Kasumi-1 (cell line): ENCODE measurements at regions not wholly inside any gene's neighbourhood (a gene's known extent, or its start where the extent isn't known, plus 50 kb on each side); places are given as distances from the start of the nearest gene placed in this dataset.
"Not testable (repeated sequence)": the region's sequence is repeated elsewhere in the genome, so short reads cannot be mapped to it uniquely, and the experiment has no call there.

Source experiments
- DNase-seq, 2 experiments: peaks; one replicate each; lab custom pipeline; 2025; lab: John Stamatoyannopoulos, UW

- DNase-seq, result no peak
These were observed 123.0 kb upstream of the PTBP2 start for GRCh38 chr1:96598416-96599168.

GRCh38 chr1:96604620-96605019, 117.0 kb upstream of the PTBP2 start:
- DNase-seq, result not testable (repeated sequence)

DNA sequence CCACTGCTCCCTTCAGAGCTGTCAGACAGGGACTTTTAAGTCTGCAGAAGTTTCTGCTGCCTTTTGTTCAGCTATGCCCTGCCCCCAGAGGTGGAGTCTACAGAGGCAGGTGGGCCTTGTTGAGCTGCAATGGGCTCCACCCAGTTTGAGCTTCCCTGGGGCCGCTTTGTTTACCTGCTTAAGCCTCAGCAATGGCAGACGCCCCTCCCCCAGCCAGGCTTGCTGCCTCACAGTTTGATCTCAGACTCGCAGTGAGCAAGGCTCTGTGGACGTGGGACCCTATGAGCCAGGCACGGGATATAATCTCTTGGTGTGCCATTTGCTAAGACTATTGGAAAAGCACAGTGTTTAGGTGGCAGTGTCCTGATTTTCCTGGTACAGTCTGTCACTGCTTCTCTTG, 104.2 kb upstream of the PTBP2 start:
- DNase-seq, result not testable (repeated sequence)

- DNase-seq, result no peak
These were observed 89.4 kb upstream of the PTBP2 start for GRCh38 chr1:96632045-96632664.

DNA sequence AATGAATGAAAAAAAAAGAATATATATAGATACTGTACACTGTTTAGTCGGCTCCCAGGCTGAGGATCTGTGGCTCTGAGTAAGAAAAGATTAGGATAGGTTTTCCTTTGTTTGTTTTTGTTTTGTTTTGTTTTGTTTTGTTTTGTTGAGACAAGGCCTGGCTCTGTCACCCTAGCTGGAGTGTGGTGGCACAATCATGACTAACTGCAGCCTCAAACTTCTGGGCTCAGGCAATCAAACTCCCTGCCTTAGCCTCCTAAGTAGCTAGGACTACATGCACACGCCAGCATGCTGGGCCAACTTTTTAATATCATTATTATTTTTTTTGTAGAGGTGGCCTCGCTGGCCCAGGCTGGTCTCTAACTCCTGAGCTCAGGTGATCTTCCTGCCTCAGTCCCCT, 87.9 kb upstream of the PTBP2 start:
- no peak for DNase-seq

DNA sequence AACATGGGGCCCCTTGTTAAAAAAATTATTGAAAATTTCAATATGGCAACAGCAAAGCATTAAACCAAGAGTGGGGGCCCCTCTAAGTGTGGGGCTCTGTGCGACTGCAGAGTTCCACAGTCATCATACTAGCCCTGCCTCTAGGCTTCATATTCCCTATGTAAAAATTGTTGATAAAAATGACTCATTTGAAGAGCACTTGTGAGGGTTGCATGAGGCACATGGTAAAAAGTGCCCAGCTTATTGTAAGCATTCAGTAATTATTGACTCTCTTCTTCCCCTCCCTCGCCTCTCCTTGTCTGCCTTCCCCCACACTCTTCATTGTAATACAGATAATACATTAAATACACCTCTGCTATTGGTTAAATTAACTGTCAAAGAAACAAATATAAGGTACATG, 86.7 kb upstream of the PTBP2 start:
- DNase-seq, result no peak

GRCh38 chr1:96641282-96641681, 80.3 kb upstream of the PTBP2 start:
- DNase-seq, result no peak

GRCh38 chr1:96643519-96643918, 78.1 kb upstream of the PTBP2 start:
- DNase-seq, result no peak

DNA sequence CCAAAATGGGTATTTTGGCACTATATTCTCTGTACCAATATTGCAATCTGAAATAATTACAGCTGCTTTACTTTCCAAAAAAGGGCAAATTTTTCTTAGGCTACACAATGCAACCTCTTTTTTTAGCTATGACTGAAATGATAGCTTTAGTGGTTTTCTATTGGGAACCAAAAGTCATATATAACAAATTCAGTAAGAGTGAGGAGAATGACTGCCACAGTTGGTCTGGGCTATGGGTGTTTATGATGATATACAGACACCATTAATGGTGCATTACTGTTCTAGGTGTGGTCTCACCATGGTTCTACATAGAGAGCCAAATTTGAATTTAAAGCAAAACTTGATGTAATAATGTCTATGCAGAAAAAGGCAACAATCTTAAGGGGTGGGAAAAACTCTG, 72.3 kb upstream of the PTBP2 start:
- no peak for DNase-seq

DNA sequence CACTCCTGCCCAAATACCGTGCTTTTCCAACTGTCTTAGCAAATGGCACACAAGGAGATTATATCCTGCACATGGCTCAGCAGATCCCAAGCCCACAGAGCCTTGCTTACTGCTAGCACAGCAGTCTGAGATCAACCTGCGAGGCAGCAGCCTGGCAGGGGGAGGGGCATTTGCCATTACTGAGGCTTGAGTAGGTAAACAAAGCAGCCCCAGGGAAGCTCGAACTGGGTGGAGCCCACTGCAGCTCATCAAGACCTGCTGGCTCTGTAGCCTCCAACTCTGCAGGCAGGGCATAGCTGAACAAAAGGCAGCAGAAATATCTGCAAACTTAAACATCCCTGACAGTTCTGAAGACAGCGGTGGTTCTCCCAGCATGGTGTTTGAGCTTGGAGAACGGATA, 70.1 kb upstream of the PTBP2 start:
- no peak for DNase-seq

- DNase-seq, result no peak
These were observed 61.5 kb upstream of the PTBP2 start for GRCh38 chr1:96660051-96660450.

DNA sequence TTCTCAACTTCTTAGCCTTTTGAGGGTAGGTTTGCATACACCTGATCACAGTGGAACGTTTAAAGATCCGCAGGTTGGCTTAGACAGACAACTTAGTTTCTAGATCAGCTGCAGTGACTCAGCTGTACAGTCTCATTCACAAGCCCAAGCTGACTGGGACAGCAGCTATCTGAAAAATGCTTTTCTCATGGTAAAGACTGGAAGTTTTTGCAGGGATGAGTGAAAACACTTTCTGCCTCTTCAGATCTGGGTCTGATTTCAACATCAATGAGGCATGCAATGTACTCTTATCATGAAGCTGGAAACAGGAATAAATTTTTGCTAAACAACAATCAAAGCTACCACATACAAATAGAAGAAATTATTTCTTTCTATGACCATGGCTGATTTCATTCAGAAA, 61.1 kb upstream of the PTBP2 start:
- no peak for DNase-seq
